NCI-H345 treated with DMSO at 0.1 percent for 48 hours (cell line): ENCODE measurements at regions not wholly inside any gene's neighbourhood (a gene's known extent, or its start where the extent isn't known, plus 50 kb on each side); places are given as distances from the start of the nearest gene placed in this dataset.

Source experiments
- DNase-seq: peaks from one replicate; lab custom pipeline; 2025; ENCODE audit not compliant: unreplicated experiment; lab: John Stamatoyannopoulos, UW

DNA sequence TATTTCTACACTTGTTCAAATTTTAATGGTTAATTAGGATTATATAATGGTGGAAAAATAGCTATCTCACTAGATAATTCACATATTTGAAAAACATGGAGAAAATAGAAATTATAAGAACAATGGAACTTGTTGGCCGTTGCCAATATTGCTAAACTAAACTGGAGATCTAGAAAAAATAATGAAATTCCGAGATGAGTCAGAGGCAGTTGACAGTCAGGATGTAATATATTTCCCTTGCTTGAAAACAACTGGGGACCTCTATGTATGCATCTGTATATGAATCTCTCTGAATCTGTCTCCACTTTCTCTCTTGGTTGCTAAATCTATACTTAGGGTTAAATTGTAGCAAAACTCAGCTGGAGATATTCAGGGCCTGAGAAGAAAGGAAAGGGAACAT, 1108.2 kb upstream of the GJE1 start:
- DNase-seq, result no peak

GRCh38 chr6:141017941-141018340, 1114.8 kb upstream of the GJE1 start:
- DNase-seq, result no peak

DNA sequence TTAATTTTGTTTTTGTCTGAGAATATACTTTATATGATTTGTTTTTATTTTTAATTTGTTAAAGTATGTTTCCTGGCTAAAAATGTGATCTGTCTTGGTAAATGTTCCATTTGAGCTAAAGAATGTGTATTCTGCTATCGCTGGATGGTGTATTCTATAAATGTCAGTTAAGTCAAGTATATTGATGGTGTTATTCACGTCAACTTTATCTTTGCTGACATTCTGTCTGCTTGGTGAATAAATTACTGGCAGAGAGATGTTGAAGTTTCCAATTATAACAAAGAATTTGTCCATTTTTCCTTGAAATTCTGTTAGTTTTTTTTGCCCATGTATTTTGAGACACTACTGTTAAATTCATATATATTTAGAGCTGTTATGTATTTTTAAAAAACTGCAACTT, 1131.8 kb upstream of the GJE1 start:
- DNase-seq, result no peak

GRCh38 chr6:140993515-140993914, 1139.2 kb upstream of the GJE1 start:
- DNase-seq, result no peak

- no peak for DNase-seq
Measured at GRCh38 chr6:140992678-140993077, 1140.0 kb upstream of the GJE1 start.

DNA sequence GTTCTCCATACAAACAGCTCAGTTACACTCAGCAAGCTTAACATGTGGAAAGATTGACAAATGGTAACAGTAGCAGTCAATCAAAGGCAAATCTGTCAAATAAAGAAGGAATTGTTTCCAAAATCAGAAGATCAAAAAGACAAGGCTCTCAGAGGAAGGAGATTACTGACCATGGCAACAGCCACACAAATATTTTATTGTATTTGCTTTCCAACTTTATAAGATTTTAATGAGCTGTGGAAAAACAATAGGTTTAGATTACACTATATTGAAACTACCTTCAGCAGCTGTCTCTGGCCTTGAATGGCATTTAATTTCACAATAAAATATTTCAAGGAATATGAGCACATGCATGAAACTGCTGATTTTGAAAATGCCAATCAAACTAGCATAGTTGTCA, 1143.9 kb upstream of the GJE1 start:
- no peak for DNase-seq

DNA sequence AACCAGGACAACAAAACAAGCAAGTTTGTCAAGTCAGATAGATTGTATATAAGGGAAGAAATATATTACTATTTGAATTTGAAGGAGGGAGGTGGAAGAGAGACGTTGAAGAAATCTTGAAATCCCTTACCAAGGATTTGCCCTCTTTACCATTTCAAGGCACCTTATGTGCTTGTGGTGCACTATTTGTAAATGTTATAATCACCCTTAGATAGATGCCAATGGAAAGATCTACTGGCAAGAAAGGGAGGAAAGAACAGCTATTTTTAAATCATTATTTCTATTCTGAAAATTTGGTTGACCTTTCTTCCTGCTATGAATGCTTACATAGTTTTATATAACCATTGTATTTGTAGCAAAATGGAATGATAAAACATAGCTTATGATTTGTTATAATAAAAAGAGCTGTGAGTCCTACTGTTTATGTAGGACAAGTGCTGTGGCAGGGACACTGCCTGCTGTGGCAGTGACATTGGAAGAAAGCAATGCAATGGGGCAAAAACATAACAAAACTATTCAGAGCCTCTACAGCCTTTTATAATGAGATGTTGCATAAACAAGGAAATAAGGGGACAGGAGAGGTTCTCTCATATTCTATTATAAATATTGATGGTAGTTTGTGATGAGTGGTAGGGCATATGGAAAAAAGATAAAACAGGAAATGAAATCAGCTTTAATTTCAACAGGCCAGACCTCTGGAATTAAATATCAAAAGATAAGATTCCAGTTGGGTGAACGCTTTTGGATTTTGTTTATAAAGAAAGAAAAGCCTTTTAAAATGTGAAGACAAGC, 1145.2 kb upstream of the GJE1 start:
- no peak for DNase-seq

DNA sequence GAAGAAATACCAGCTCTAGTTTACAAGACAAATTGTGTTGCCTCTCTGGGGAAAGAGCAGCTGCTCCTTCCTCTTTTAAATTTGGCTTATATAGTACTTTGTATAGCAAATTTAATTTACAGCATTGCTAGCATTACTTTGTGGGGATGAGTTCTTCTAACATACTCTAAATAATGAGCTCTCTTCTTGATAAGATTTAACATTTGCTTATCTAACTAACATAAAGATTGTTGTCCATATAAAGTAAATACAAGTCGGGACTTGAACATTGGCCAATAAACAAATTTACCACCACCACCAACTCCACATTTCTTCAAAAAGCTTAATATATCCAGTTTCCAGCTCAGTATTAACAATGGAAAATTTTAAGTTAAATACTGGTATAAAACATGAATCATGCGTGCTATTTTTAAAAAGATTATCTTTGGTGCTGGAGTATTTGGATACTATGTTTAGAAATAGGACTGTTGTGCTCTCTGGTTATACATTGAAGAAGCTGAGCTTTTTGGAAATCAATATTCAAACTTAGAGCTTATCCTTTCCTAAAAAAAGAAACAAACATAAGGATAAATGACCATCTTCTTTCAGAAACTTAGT, 1146.9 kb upstream of the GJE1 start:
- DNase-seq, result no peak

DNA sequence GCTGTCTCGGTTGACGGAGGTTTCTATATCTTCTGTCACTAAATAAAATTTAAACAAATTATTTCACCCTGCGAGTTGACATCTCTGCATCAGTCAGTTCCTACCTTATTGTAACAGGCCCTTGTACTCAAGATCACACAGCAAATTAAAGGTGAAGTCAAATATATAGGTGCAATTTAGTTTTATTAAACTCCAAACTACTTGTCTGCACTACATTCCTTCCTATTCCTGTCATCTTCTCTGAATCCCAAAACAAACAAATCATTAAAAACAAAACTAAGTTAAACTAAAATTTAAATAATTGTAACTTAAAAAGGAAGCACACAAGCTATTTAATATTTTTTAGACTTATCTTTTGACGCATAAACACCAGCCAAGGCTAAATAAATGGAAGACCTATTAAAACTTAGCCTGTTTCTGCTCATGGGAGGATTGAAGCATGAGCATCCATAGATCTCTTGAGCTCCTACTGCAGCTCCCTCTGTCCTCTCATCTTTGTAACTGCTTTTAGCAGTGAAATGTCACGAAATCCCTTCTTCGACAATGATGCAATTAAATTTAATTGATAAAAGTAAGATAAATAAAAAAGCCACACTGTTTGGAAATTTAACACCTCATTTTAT, 1152.3 kb upstream of the GJE1 start:
- DNase-seq, result no peak

GRCh38 chr6:140979642-140980091, 1153.1 kb upstream of the GJE1 start:
- no peak for DNase-seq

- no peak for DNase-seq
Measured at GRCh38 chr6:140977403-140977802, 1155.3 kb upstream of the GJE1 start.

GRCh38 chr6:140976806-140977205, 1155.9 kb upstream of the GJE1 start:
- DNase-seq, result no peak

- DNase-seq, result no peak
Measured at GRCh38 chr6:140970485-140970884, 1162.2 kb upstream of the GJE1 start.

DNA sequence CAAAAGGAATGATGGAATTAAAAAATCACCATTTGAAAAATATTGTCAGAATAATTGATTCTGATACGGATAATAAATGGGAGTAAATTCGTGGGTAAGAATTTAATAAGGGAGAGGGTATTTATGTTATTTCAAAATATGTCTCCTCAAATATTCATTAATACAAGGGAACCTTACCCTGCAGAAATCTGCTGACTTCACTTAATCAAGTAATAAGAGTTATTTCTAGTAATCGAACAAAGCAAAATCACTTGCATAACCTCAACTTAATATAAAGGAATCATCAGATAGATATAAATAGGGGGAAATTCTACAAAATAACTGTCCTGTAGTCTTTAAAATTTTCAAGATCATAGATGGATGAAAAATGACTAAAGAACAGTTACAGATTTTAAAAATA, 1164.7 kb upstream of the GJE1 start:
- DNase-seq, result no peak

DNA sequence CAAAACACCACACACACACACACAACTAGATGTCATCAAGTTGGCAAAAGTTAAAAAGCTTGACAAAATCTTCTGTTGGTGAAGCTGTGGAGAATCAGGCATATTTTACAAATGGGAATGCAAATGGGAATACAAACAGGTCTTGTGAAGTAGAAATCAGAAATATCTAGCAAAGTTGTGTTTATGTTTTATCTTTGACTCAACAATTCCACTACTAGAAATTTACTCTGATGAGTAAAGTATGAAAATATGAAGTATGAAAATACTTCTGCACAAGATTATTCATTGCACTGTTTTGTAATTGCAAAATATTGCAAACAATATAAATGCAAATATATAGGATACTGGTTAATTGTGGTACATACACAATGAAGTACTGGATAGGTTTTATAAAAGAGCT, 1166.0 kb upstream of the GJE1 start:
- no peak for DNase-seq

DNA sequence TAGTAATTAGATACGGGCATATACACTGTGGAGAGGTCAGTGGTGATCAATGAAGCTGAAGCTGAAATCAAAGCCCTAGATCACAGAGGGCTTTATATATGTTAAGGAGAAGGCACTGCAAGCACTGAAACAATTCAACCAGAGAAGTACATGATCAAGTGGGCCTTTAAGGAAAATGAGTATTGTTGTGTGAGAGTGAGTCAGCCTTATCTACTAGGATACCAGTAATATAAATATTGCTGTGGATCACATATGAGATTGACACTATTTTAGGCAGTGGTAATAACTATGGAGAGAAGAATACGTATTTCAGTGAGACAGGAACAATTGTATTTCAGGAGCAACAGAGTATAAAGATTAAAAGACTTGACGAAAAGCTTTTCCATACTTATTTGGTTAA, 1172.2 kb upstream of the GJE1 start:
- DNase-seq, result no peak

DNA sequence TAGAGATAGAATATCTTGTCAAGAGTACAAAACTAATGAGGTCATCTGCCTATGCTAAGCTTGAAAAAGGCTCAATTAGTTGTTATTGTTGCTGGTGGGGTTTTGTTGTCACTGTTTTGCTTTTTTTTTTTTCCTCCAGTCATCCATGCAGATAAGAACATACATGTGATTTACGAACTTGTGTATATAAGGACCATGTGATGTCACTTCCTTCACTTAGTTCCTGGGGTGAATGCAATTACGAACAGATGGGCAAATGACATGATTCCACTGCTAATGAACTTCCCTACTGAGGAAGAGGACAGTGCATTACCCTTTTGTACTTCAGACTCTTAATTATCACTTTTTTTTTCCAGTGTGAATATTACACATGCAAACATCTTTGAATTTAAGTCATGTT, 1175.3 kb upstream of the GJE1 start:
- peak; percentile 90 for DNase-seq

DNA sequence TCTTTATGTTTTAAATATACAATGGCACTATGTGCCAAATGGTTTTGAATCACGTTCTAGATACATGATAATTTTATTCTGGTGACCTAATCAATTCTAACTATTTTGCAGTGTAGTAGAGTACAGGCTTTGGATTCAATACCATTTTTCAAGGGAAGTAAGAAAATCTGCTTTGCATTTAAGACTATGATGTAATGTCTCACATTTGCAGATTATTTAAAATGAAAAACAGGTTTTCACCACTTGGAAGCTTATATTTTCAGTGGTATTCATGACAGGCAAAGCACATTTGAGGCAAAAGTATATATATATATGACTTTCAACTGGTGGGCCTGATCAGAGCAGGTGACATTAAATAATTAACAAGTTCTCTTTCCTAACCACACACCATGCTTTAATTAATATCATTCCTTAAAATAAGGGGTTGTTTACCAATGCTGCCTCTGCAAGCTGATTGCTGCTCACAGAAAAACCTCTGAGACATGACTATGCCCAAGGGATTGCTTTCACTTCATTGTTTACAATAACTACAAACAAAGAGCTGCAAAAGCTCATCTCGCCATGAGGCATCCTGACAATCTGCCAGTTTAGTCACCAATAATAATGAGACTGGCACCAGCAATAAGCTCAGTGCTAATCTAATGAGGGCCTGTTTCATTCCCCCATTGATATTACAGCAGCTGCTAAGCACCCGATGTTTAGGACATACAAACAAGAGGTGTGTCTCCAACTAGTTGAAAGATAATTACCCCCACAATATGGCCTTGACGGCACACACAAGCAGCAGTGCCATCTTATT, 1176.0 kb upstream of the GJE1 start:
- peak; percentile 90 for DNase-seq

DNA sequence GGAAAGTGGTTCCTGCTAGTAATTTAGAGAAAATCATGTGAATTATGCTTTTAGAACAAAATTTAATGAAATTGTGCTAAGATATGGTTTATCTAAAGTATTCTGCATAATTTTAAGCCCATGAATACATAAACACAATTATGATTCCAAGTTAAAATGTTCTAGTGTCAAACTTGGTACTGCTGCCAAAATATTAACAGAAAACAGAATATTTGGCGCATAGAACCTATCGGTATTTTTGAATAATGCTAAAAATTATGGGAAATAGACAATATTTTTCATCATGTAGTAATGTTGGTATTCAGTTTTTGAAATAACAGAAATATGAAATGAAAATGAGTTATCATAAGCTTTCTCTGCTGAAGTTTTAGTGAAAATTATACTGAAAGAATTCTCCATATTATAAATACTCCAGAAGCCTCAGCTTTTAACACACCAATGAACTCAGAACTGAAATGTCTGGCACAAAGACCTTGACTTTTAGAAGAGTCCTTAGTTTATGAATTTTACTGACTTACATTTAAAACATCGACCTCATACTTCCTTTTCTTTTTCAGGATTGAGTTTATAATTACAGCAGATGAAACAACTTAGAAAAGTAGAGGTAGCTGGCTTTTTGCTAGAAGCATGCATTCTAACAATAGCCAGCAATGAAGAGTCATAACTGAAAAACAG, 1192.3 kb upstream of the GJE1 start:
- no peak for DNase-seq

DNA sequence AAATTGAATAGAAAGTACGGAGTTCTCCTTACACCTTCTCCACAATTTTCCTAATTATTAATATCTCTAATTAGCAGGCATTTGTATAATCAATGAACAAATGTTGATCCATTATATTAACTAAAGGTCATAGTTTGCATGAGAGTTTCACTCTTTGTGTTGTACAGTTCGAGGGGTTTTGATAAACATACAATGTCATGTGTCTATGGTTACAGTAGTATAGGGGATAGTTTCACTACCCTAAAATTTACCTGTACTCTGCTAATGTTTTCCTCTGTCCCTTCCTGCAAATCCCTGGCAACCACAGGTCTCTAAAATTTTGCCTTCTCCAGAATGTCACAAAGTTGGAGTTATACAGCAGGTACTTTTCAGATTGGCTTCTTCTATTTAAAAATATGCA, 1199.8 kb upstream of the GJE1 start:
- DNase-seq, result no peak

DNA sequence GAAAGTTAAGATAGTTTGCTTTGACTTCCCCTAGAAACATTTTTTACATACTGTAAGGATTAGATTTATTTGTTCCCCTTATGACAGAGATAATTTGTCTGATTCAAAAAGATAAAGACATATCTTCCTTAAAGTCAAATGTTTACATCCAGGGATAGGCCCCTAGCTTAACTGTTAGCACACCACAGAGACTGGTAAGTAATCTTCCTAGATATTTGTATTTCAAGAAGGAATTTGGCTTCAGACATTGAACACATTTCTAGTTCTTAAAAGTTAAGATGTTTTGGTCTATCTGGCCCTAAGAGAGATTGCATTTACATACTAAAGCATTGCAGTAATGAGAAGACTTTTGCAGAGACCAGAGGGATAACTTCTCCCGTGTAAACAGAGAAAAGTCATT, 1201.1 kb upstream of the GJE1 start:
- DNase-seq, result no peak
